Choroid plexus epithelial cell (primary cell): ENCODE measurements at regions not wholly inside any gene's neighbourhood (a gene's known extent, or its start where the extent isn't known, plus 50 kb on each side); places are given as distances from the start of the nearest gene placed in this dataset.

ENCODE experiments used
- DNase-seq: peaks from one replicate; pipeline ENCODE4 v3.0.0-alpha.2; 2010; ENCODE audit warnings: low read depth
- H3K4me3 ChIP-seq: 2 replicates; pipeline ENCODE4 v1.5.1; 2011; ENCODE audit warnings: low read depth, mild to moderate bottlenecking, control low read depth, low read length, moderate library complexity
- CTCF ChIP-seq: conservative IDR thresholded peaks from 2 replicates; pipeline ENCODE4 v1.5.1; 2011; ENCODE audit warnings: low read depth, mild to moderate bottlenecking, control low read depth, inconsistent platforms, low read length, moderate library complexity

- TF ChIP-seq CTCF: no peak
Measured at GRCh38 chr4:166518776-166519175, 645.7 kb downstream of the TLL1 start.

GRCh38 chr4:166519774-166520173 lies 646.7 kb downstream of the TLL1 start:
- H3K4me3 ChIP-seq: no peak overlapping the region
- no peak for DNase-seq
- TF ChIP-seq CTCF: no peak

More at GRCh38 chr4:166518776-166519175, 645.7 kb downstream of the TLL1 start:
- H3K4me3 ChIP-seq: no peak overlapping the region
- no peak for DNase-seq

GRCh38 chr4:166527500-166527899 lies 654.5 kb downstream of the TLL1 start:
- H3K4me3 ChIP-seq: no peak overlapping the region
- no peak for TF ChIP-seq CTCF
- DNase-seq: peak; percentile 63

- no peak overlapping the region for H3K4me3 ChIP-seq
- no peak for TF ChIP-seq CTCF
- DNase-seq: no peak
Measured at GRCh38 chr4:166531703-166532102, 658.7 kb downstream of the TLL1 start.

- TF ChIP-seq CTCF: no peak
- no peak overlapping the region for H3K4me3 ChIP-seq
- DNase-seq: peak; percentile 7
Measured at GRCh38 chr4:166535865-166536264, 662.8 kb downstream of the TLL1 start.

- peak; percentile 13 for DNase-seq
- no peak for TF ChIP-seq CTCF
Measured at GRCh38 chr4:166538491-166539005, 665.5 kb downstream of the TLL1 start.

GRCh38 chr4:166546009-166546408 lies 673.0 kb downstream of the TLL1 start:
- H3K4me3 ChIP-seq: no peak overlapping the region
- DNase-seq: no peak
- no peak for TF ChIP-seq CTCF

More at GRCh38 chr4:166538491-166539005, 665.5 kb downstream of the TLL1 start:
- no peak overlapping the region for H3K4me3 ChIP-seq
